ENCODE measurements at regions not wholly inside any gene's neighbourhood (a gene's known extent, or its start where the extent isn't known, plus 50 kb on each side); places are given as distances from the start of the nearest gene placed in this dataset.
"Not testable (repeated sequence)": the region's sequence is repeated elsewhere in the genome, so short reads cannot be mapped to it uniquely, and the experiment has no call there.

GRCh38 chr11:3513311-3513710 lies 128.5 kb downstream of the ART5 start:
- not testable (repeated sequence) for TF ChIP-seq POLR2A, CTCF (IDR thresholded peaks at IDR 0.05)

Data from heart left ventricle (tissue), 13 donors.